DMS114 treated with DMSO at 0.1 percent for 48 hours (cell line): ENCODE measurements at regions not wholly inside any gene's neighbourhood (a gene's known extent, or its start where the extent isn't known, plus 50 kb on each side); places are given as distances from the start of the nearest gene placed in this dataset.

Source experiments
- DNase-seq: peaks from one replicate; lab custom pipeline; 2025; ENCODE audit not compliant: unreplicated experiment; lab: John Stamatoyannopoulos, UW

DNA sequence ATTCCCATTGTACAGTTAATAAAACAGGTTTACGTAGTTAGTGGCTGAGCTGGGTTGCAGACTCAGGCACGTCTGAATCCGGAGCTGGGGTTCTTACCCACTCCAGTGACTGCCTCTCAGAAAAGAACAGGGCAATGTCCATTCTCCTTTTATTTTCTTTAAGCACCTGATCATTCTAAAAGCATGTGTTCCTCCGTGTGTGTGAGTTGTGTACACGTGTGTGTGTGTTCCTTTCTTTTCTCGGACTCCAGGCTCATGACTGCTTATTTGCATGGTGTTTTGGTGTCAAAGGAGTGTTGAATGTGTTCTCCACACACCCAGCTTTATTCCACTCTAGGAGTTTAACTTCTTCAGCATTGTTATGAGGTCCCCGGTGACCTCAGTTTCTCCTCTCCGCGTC, 260.1 kb downstream of the SNX10 start:
- DNase-seq = no peak

GRCh38 chr7:26553128-26553527, 261.5 kb downstream of the SNX10 start:
- no peak for DNase-seq

DNA sequence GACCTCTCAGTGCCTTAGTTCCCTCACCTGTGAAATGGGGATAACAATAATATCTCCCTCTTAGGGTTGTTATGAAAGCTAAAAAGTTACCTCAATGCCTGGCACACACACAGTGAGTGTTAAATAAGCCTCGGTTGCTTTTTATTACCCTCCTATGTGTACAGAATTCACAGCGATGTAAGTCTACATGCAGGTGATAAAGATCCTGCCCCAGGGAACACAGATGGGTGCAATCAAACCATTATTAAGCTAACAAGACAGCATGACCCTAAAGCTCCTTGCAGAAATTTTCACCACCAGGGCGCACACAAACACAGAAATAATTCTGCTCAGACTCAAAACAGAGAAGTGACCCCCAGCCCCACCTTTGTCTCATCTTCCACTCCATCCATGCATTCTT, 261.9 kb downstream of the SNX10 start:
- DNase-seq = no peak

DNA sequence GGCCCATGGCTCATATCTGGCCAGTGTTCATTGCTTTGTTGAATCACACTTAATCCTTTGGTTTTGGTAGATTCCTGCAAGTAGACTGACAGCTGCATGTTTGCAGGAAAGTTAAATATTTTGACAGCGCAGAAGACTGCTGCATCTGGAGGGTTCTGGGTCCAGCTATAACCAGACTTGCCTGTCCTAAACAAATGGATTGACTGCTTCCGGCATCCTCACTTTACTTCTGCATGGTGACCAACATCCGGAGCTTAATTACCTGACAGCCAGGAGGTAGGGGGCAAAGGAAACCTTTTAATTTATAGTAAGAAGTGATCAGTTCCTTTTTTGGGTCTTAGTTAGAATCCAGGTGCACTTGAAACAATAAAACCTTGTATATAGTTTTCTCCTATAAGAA, 263.3 kb downstream of the SNX10 start:
- DNase-seq = no peak

- no peak for DNase-seq
Observed at GRCh38 chr7:26556061-26556881, 264.6 kb downstream of the SNX10 start.

DNA sequence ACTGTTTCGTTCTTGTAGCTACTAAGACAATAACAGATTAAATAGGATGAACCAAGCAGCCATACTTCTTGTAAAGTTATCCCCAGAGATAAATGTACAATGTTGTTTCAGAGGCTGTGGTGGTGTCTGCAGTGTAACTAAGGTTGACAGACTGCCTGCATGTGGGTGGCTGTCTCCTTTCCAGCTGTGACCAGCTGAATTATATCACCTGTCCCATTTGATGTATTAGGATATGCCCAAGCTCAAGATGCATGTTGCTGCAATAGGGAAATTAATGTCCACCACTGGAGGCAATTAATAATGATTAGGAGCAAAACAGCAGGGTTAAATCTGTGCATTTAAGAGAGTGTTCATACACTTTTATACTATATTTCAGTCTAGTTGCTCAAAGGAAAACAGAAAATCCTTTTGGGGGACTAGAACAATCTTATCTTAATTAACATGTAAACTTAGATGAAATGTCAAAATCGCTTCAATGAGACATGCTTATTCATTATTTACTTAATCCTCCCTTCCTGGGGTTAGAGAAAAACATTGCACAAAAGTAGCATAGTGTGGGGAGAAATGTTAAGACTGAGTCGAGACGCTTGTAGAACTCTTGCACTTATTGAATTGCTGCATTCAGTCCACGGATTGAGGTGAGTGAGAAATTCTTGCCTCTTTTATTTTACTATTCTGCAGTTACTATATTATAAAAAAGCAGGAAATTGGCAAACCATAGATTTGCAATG, 269.0 kb downstream of the SNX10 start:
- no peak for DNase-seq

- no peak for DNase-seq
Observed at GRCh38 chr7:26562841-26563240, 271.2 kb downstream of the SNX10 start.

DNA sequence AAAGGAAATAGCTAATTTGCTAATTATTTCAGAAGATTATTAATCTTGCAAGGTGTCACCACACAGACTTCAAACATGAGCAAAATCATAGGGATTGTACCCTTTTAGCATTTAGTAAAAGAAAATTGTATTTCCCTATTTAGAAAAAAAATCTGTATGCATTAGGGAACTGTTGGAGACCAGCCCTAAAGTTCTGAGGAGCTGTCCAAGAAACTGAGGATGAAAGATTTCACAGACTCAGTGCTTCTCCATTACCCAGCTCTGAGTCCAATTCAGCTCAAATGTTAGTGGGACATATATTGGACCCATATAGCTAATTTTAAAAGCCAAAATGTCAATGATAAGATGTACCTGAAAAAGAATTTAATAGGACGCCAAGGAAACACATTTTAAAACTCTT, 271.7 kb downstream of the SNX10 start:
- DNase-seq = no peak

DNA sequence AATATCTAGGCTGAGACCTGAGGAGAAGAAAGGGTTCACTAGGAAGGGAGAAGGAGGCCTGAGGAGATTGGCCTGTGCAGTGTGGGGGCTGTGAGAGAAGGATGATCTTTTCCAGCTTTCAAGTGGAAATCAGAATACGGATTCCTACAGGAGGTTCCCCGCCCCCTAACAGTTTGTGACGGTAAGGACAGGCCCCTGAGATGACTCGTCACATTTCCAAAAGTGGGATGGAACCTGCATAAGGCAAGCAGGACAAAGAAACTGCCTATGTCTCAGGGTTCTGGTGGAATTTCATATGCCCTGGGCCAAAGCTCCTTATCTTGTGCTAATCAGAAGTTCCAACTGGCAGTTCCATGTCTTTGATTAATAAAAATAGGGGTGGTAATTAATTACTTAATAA, 275.6 kb downstream of the SNX10 start:
- DNase-seq = no peak

GRCh38 chr7:26574476-26574875, 282.8 kb downstream of the SNX10 start:
- DNase-seq = no peak

DNA sequence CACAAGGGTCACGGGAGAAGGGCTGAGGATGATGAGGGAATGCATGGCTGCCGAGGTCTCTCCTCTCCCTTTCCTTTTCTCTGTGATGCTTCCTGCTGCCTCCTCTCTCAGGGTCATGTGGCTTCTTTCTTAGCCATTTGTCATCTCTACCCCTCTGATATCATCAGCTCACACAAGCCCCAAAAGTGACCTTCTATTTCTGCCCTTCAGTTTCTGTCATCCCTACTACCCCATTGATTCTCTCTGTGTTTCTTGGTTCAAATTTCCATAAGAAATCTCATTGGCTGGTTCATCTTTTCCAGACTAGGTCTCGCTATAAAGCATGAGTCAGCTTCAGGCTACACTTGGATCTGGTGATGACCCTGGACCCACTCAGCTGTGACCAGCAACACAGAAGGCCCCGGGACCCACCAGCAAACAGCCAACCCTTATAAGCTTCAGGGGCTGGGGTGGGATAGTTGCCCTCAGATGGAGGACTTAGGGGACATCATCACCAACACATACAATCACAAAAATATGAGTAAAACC, 284.3 kb downstream of the SKAP2 start:
- DNase-seq = no peak

DNA sequence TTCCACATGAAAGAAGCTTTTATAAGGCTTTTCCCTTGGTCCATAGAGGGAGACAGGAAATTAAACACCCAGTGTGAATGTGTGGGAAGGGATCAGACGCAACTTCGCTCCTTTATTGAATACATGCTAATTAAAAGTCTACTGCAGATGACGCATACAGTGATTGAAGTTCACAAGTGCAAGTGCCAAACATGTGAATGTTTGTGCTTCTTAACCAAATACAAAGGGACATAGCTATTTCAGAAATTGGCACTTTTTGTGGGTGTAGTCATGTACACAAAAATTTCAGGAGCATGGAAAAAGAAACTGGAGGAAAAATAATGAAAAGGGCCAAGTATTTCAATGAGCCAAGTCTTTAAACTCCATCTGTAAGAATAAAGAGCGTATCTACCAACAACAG, 283.7 kb downstream of the SKAP2 start:
- no peak for DNase-seq

DNA sequence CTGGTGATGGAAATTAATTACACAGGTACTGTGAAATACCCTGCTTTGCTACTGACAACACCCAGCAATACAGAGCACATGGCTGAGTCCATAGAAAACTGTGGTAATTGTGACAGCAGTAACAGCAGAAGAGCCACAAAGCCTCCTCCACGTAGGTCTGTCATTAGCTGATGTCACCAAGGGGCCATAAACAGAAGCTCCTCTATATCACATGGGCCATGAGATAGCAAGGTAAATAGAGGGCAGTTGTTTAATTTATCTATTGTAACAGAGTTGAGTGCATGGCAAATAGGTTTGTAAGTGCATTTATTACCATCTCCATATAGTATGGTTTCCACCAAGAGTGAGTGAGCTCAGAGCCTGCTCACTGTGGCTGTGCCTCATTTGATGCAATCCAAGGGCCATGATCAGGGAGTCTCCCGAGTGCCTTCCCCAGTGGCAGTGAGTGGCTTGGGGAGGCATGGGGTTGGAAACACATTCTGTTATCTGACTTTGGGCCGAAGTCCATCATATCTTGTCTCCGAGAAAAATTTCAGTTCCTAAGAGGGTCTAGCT, 281.2 kb downstream of the SKAP2 start:
- no peak for DNase-seq

- no peak for DNase-seq
Observed at GRCh38 chr7:26584326-26584725, 280.1 kb downstream of the SKAP2 start.

DNA sequence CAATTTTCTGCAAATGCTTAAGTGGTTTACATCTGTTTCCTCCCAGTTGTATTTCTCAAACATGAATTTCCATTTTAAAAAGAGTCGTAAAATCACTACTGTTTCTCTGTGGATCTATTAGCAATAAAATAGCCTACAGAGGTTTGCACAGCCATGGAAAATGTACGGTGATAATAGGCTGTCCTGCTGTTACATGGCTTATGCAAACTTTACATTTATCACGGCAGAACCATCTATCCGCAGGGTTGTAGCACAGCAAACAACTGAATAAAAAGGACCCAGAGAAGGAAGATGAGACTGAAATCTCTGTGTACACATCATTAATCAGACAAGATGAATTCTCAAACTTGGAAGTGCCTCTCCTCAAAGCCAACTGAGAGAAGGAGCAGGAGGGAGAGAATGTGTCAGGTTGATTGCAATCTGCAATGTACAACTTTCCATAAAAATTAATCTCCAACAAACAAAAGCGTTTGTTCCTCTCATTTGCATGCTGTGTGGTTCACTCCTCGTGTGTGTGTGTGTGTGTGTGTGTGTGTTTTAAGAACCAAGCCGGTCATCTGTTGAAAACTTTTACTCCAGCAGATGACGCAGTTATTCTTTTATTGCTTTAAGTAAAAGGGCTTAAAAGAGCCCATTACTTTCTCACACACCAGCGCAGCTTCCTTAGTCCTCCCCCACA, 279.3 kb downstream of the SKAP2 start:
- DNase-seq = no peak

- no peak for DNase-seq
Observed at GRCh38 chr7:26587536-26587935, 276.9 kb downstream of the SKAP2 start.

DNA sequence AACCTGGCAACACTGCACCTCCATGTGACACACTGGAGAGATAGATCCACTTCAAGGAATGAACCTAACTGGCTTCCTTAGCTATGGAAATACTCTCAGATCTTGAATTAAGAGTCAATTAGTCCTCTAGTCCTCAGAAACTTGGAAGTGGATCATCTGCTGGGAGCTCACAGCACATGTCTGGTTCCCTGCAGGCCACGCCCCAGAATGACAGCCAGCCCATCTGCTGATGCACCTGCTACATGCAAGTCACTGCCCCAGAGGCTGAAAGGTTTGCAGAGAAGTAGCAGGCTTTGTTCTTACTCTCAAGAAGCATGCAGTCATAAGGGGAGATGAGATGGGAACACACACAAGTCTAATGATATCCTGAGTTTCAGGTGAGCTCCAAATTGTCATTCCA, 275.9 kb downstream of the SKAP2 start:
- DNase-seq = no peak

DNA sequence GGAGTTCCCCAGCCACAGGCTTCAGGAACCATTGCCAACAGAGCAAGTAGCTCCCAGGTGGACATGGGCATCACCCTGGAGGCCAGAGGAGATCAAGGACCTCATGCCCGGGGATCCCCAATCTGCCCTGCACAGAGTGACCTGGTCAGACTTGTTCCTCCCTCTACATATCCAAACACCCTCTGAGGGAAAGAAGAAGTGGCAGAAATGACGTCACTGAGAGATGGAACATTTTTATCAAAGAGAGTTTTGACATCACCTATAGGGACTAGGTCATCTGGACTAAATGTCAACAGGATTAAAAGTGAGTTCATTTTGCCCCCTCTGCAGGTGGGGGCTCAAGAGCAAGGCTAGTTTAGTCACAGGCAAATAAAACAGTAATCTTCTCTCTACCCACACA, 273.7 kb downstream of the SKAP2 start:
- no peak for DNase-seq

- DNase-seq = no peak
Observed at GRCh38 chr7:26592011-26592410, 272.4 kb downstream of the SKAP2 start.

DNA sequence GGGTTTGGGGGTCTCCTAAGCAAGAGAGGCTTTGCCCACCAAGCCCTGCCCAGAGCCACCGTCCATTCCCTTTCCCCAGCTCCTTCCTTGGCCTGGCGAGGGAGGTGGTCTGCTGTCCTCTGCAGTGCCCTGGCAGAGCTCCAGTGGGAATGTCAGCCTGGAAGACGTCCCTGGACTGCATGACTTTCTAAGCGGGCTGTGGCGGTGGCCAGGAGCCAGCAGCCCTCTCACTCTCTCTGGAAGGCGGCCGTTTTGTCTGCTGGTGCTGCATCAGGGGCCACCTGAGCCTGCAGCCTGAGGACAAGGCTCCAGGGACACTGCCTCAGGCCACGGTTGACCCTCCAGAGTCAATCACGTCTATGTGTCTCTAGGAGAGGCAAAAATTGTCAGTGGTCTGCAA, 271.0 kb downstream of the SKAP2 start:
- no peak for DNase-seq

DNA sequence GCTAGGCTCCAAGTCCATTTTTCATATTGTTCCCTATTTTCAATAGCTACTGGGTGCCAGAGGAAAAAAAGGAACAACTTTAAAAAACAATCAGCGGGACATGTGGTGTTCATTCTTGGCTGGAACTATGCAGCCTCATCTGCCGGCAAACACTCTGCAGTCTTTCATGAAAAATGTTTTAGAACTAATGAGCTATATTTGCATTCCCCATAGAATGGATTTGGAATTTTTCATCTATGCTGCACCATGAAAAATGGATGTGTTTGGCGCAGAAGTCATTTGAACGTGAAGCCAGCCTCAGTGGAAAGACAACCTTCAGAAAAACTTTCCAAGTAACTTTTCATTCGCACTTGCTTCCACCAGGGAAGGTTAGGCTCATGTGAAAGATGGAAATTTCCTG, 270.5 kb downstream of the SKAP2 start:
- DNase-seq = no peak

- DNase-seq = no peak
Observed at GRCh38 chr7:26594553-26594952, 269.8 kb downstream of the SKAP2 start.
